ENCODE measurements at regions not wholly inside any gene's neighbourhood (a gene's known extent, or its start where the extent isn't known, plus 50 kb on each side); places are given as distances from the start of the nearest gene placed in this dataset.

DNA sequence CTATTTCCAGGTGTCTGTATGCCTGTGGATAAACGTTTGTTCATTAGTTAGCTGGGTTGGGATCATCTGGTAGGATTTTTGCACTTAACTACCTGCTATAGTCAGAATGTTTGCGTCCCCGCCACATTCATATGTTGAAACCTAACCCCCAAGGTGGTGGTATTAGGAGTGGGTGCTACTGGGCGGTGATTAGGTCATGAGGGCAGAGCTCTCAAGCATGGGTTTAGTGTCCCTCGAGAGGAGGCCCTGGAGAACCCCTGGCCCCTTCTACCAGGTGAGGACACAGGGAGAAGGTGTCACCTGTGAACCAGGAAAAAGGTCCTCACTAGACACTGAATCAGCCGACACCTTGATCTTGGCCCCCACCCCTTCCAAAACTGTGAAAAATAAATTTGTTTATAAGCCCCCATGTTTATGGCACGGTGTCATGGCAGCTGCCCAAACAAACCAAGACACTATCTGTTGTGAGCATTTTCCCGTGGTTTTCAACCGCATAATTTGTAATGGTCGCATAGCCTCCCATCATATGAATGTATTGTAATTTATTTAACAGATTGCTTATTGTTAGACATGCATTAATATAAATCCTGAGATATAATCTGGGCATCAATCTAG is 92.7 kb upstream of the TRIM2 start:
- Histone ChIP-seq H3K27ac (no peak overlapping the region), H3K4me3 (no peak overlapping the region), H3K36me3 (no peaks in the 10 kb centered on the region), H3K27me3 (no peaks in the 10 kb centered on the region), H3K9me3 (no peaks in the 10 kb centered on the region), H3K4me1 (peaks cover 13 to 14% of the 10 kb centered on the region in 2 donors)
- DNase-seq (no peak), ATAC-seq (no peak)
- TF ChIP-seq, protein P1, sequence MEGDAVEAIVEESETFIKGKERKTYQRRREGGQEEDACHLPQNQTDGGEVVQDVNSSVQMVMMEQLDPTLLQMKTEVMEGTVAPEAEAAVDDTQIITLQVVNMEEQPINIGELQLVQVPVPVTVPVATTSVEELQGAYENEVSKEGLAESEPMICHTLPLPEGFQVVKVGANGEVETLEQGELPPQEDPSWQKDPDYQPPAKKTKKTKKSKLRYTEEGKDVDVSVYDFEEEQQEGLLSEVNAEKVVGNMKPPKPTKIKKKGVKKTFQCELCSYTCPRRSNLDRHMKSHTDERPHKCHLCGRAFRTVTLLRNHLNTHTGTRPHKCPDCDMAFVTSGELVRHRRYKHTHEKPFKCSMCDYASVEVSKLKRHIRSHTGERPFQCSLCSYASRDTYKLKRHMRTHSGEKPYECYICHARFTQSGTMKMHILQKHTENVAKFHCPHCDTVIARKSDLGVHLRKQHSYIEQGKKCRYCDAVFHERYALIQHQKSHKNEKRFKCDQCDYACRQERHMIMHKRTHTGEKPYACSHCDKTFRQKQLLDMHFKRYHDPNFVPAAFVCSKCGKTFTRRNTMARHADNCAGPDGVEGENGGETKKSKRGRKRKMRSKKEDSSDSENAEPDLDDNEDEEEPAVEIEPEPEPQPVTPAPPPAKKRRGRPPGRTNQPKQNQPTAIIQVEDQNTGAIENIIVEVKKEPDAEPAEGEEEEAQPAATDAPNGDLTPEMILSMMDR (IDR thresholded peaks at IDR 0.05 in 4 of 5, conservative IDR thresholded peaks at IDR 0.05 in 1 of 5): no peak
- TF ChIP-seq POLR2A (IDR thresholded peaks at IDR 0.05): no peak
- in situ Hi-C loops (cut with MboI; ENCODE audit: low sequenced_read_pairs in 4 of 4): no loop called here
- intact Hi-C loops (cut with DNase I; ENCODE audit: low total_unique reads): no loop called here

DNA sequence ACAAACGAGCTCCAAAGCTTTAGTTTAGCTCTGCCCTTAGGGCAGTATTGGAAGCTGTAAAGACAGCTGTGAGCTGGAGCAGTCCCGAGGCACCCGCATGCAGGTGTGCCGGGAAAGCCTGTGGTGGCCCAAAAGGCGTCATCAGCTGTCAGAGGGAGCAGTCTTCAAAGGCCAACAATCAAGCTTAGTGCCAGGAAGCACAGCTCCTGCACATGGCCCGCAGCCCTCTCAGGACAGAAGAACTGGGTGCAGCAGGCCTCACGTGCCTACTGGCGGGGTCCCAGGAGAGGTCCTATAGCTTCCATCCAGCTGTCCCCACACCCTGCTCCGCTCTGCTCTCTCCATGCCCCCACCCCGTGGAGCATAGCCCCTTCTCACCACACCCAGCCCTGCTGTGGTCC is 92.2 kb upstream of the TRIM2 start:
- no peaks in the 10 kb centered on the region for H3K27me3 ChIP-seq
- H3K36me3 ChIP-seq: no peaks in the 10 kb centered on the region
- H3K4me3 ChIP-seq: no peak overlapping the region
- no peak for DNase-seq
- no peaks in the 10 kb centered on the region for H3K9me3 ChIP-seq
- TF ChIP-seq, protein P1 (IDR thresholded peaks at IDR 0.05 in 4 of 5, conservative IDR thresholded peaks at IDR 0.05 in 1 of 5): no peak
- TF ChIP-seq POLR2A (IDR thresholded peaks at IDR 0.05): no peak
- intact Hi-C loops (cut with DNase I; ENCODE audit: low total_unique reads): no loop called here
- peaks cover 13 to 16% of the 10 kb centered on the region in 2 donors for H3K4me1 ChIP-seq
- in situ Hi-C loops (cut with MboI; ENCODE audit: low sequenced_read_pairs in 4 of 4): no loop called here
- no peak for ATAC-seq
- H3K27ac ChIP-seq: no peak overlapping the region

DNA sequence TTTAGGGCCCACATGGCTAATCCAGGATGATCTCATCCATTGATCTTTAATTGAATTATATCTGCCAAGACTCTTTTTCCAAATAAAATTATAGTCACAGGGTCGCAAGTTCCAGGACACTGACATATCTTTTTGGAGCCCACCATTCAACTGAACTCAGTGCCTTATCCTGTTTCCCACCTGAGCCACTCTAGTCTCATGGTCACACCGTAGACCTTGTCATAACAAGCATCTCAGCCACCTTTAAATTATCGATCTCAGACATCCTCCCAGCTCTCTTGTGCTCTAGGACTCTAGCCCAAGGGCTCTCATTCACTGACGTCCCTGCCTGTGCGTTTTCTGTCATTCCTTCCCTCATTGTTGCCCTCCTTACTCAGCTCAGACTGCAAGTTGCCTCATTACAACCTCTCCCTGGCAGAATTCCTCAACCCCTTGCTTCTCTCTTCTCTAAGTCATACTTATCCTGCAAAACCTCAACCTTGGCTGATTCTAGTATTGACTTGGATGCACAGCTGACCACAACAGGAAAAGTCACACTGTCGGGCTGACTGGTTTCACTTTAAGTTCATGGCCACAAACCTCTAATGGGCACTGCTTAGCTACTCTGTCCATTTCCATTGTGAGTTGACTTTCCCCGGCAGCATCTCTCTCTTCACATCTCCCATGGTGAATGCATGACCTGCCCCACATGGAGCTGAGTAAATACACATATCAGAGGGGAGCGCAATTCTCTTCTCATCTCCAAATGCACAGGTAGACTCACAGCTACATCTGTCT is 91.0 kb upstream of the TRIM2 start:
- no peaks in the 10 kb centered on the region for H3K36me3 ChIP-seq
- TF ChIP-seq POLR2A (IDR thresholded peaks at IDR 0.05): no peak
- TF ChIP-seq, protein P1 (IDR thresholded peaks at IDR 0.05 in 4 of 5, conservative IDR thresholded peaks at IDR 0.05 in 1 of 5): no peak
- H3K9me3 ChIP-seq: no peaks in the 10 kb centered on the region
- DNase-seq: no peak
- no peak overlapping the region for H3K27ac ChIP-seq
- no peak overlapping the region for H3K4me3 ChIP-seq
- no peak for ATAC-seq
- H3K4me1 ChIP-seq: peaks cover 13 to 16% of the 10 kb centered on the region in 2 donors
- intact Hi-C loops (cut with DNase I; ENCODE audit: low total_unique reads) (no loop called here), in situ Hi-C loops (cut with MboI; ENCODE audit: low sequenced_read_pairs in 4 of 4) (no loop called here)
- H3K27me3 ChIP-seq: no peaks in the 10 kb centered on the region

DNA sequence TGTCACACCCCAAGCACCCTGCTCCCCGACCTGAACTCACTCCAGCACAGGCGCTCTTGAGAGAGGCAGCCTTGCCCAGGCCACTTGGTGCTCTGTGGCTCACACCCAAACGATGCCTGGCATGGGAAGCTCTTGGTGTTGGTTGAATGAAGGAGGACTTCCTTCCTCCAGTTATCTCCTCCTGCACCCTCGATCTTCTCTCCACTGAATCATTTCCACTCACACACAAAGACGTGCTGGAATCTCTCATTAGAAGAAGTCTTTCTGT is 90.5 kb upstream of the TRIM2 start:
- Histone ChIP-seq H3K9me3 (no peaks in the 10 kb centered on the region), H3K27ac (no peak overlapping the region), H3K4me3 (no peak overlapping the region), H3K4me1 (peaks cover 13 to 16% of the 10 kb centered on the region in 2 donors), H3K27me3 (no peaks in the 10 kb centered on the region), H3K36me3 (no peaks in the 10 kb centered on the region)
- ATAC-seq (no peak), DNase-seq (no peak)
- intact Hi-C loops (cut with DNase I; ENCODE audit: low total_unique reads) (no loop called here), in situ Hi-C loops (cut with MboI; ENCODE audit: low sequenced_read_pairs in 4 of 4) (no loop called here)
- TF ChIP-seq POLR2A (IDR thresholded peaks at IDR 0.05): no peak
- TF ChIP-seq, protein P1 (IDR thresholded peaks at IDR 0.05 in 4 of 5, conservative IDR thresholded peaks at IDR 0.05 in 1 of 5): no peak

All from gastrocnemius medialis (tissue), 4 donors.